ENCODE measurements at regions not wholly inside any gene's neighbourhood (a gene's known extent, or its start where the extent isn't known, plus 50 kb on each side); places are given as distances from the start of the nearest gene placed in this dataset.
"Not testable (repeated sequence)": the region's sequence is repeated elsewhere in the genome, so short reads cannot be mapped to it uniquely, and the experiment has no call there.

GRCh38 chr7:145394126-145394525 lies 558.3 kb upstream of the TPK1 start:
- TF ChIP-seq, protein P1, sequence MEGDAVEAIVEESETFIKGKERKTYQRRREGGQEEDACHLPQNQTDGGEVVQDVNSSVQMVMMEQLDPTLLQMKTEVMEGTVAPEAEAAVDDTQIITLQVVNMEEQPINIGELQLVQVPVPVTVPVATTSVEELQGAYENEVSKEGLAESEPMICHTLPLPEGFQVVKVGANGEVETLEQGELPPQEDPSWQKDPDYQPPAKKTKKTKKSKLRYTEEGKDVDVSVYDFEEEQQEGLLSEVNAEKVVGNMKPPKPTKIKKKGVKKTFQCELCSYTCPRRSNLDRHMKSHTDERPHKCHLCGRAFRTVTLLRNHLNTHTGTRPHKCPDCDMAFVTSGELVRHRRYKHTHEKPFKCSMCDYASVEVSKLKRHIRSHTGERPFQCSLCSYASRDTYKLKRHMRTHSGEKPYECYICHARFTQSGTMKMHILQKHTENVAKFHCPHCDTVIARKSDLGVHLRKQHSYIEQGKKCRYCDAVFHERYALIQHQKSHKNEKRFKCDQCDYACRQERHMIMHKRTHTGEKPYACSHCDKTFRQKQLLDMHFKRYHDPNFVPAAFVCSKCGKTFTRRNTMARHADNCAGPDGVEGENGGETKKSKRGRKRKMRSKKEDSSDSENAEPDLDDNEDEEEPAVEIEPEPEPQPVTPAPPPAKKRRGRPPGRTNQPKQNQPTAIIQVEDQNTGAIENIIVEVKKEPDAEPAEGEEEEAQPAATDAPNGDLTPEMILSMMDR (IDR thresholded peaks at IDR 0.05): no peak
- 7% methylated on average over 2 of the region's 2 CpGs for WGBS (ENCODE audit: insufficient coverage, low coverage, low lambda C conversion rate, missing lambda C conversion rate)
- no peak overlapping the region for H3K4me3 ChIP-seq
- no peaks in the 10 kb centered on the region for H3K9me3 ChIP-seq
- H3K27me3 ChIP-seq: no peaks in the 10 kb centered on the region
- no peak for ATAC-seq
- H3K36me3 ChIP-seq: no peaks in the 10 kb centered on the region
- H3K27ac ChIP-seq: no peak overlapping the region
- no peak for DNase-seq
- intact Hi-C loops (cut with DNase I): no loop called here
- H3K4me1 ChIP-seq: no peaks in the 10 kb centered on the region

GRCh38 chr7:145382762-145383161 lies 546.9 kb upstream of the TPK1 start:
- peaks cover 0 to 1% (median 0%) of the 10 kb centered on the region in 4 donors for H3K9me3 ChIP-seq
- no peaks in the 10 kb centered on the region for H3K27me3 ChIP-seq
- H3K36me3 ChIP-seq: no peaks in the 10 kb centered on the region
- WGBS (ENCODE audit: insufficient coverage, low coverage, low lambda C conversion rate, missing lambda C conversion rate): 38% methylated on average over 1 of the region's 1 CpG
- H3K27ac ChIP-seq: no peak overlapping the region
- TF ChIP-seq POLR2A (IDR thresholded peaks at IDR 0.05): no peak
- TF ChIP-seq, protein P1 (IDR thresholded peaks at IDR 0.05): no peak
- no peak overlapping the region for H3K4me3 ChIP-seq
- DNase-seq: no peak
- no peak for ATAC-seq
- H3K4me1 ChIP-seq: no peaks in the 10 kb centered on the region
- intact Hi-C loops (cut with DNase I): no loop called here

DNA sequence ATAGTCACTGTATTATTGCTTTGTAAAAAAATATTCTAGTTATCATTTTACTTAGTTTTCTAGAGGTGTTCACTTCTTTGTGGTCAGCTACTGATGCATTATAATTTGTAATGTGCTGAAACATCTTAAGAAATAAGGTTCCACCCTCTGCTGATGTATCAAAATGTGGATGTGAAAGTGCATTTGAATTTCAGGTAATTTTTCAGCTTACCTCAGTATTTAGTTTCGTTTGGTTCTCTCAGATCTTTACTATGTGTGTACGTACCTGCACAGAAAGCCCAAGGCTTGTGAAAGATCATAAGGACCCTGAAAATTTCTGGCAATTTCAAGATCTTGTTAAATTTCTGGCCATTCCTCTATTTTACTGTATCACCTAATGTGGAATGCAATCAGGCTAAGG lies 542.3 kb upstream of the TPK1 start:
- TF ChIP-seq, protein P1 (IDR thresholded peaks at IDR 0.05): no peak
- no peak for TF ChIP-seq POLR2A (IDR thresholded peaks at IDR 0.05)
- ATAC-seq: no peak
- H3K36me3 ChIP-seq: no peaks in the 10 kb centered on the region
- H3K27ac ChIP-seq: no peak overlapping the region
- WGBS (ENCODE audit: insufficient coverage, low coverage, low lambda C conversion rate, missing lambda C conversion rate): 35% methylated on average over 2 of the region's 2 CpGs
- no peaks in the 10 kb centered on the region for H3K4me1 ChIP-seq
- no peaks in the 10 kb centered on the region for H3K27me3 ChIP-seq
- no peak for DNase-seq
- H3K4me3 ChIP-seq: no peak overlapping the region
- intact Hi-C loops (cut with DNase I): no loop called here
- no peaks in the 10 kb centered on the region for H3K9me3 ChIP-seq

- Histone ChIP-seq H3K9me3 (no peaks in the 10 kb centered on the region), H3K4me1 (no peaks in the 10 kb centered on the region), H3K27ac (no peak overlapping the region), H3K36me3 (no peaks in the 10 kb centered on the region), H3K4me3 (no peak overlapping the region), H3K27me3 (no peaks in the 10 kb centered on the region)
- WGBS (ENCODE audit: insufficient coverage, low coverage, low lambda C conversion rate, missing lambda C conversion rate): 60% methylated on average over 1 of the region's 47 CpGs
- DNase-seq (peak in 2 of 3 donors; percentile 17 to 48), ATAC-seq (no peak)
- intact Hi-C loops (cut with DNase I): no loop called here
- TF ChIP-seq, protein P1 (IDR thresholded peaks at IDR 0.05): no peak
- TF ChIP-seq POLR2A (IDR thresholded peaks at IDR 0.05): no peak
Observed at GRCh38 chr7:145360511-145361100, 524.8 kb upstream of the TPK1 start.

GRCh38 chr7:145350334-145350733 lies 514.5 kb upstream of the TPK1 start:
- H3K27me3 ChIP-seq: no peaks in the 10 kb centered on the region
- WGBS (ENCODE audit: insufficient coverage, low coverage, low lambda C conversion rate, missing lambda C conversion rate): 60% methylated on average over 3 of the region's 3 CpGs

DNA sequence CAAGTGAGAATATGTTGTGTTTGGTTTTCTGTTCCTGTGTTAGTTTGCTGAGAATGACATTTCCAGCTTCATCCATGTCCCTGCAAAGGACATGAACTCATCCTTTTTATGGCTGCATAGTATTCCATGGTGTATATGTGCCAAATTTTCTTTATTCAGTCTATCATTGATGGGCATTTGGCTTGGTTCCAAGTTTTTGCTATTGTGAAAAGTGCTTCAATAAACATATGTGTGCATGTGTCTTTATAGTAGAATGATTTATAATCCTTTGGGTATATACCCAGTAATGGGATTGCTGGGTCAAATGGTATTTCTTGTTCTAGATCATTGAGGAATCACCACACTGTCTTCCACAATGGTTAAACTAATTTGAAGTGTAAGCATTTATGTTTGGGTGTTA lies 513.6 kb upstream of the TPK1 start:
- H3K27me3 ChIP-seq; DNase-seq; H3K4me3 ChIP-seq; H3K27ac ChIP-seq; H3K4me1 ChIP-seq; intact Hi-C loops (cut with DNase I); H3K36me3 ChIP-seq; ATAC-seq; H3K9me3 ChIP-seq: not testable (repeated sequence)

More at GRCh38 chr7:145350334-145350733, 514.5 kb upstream of the TPK1 start:
- H3K4me3 ChIP-seq: no peak overlapping the region
- H3K4me1 ChIP-seq: no peaks in the 10 kb centered on the region
- no peaks in the 10 kb centered on the region for H3K9me3 ChIP-seq
- DNase-seq (no peak), ATAC-seq (no peak)
- no peak for TF ChIP-seq POLR2A (IDR thresholded peaks at IDR 0.05)
- TF ChIP-seq, protein P1 (IDR thresholded peaks at IDR 0.05): no peak
- intact Hi-C loops (cut with DNase I): no loop called here
- no peak overlapping the region for H3K27ac ChIP-seq
- H3K36me3 ChIP-seq: no peaks in the 10 kb centered on the region

All from right lobe of liver (tissue), 6 donors.